Psoas muscle (tissue), 7 donors: ENCODE measurements at regions not wholly inside any gene's neighbourhood (a gene's known extent, or its start where the extent isn't known, plus 50 kb on each side); places are given as distances from the start of the nearest gene placed in this dataset.

Experiments used
- ATAC-seq, 4 donors: fragments of 200-7000 bp; cut with Tn5 transposase; one replicate each; pipeline ENCODE4 v1.9.1; 2020; ENCODE audit warnings: moderate library complexity in 3 of 4, mild to moderate bottlenecking in 2 of 4
- DNase-seq, 2 donors: peaks; one replicate each; pipeline ENCODE4 v3.0.0-alpha.2; 2020
- H3K27ac ChIP-seq: fragments of 200-600 bp; one replicate; pipeline ENCODE4 v1.8.0; 2022
- H3K27me3 ChIP-seq, 3 donors: fragments of 200-600 bp in 1 of 3; one replicate each; pipeline versions ENCODE4 v1.6.1 to v1.8.0; 2013 to 2022; ENCODE audit warnings: low read length in 2 of 3, mild to moderate bottlenecking in 2 of 3, moderate library complexity in 1 of 3; ENCODE audit not compliant: insufficient read depth in 3 of 3
- H3K36me3 ChIP-seq, 2 donors: fragments of 200-600 bp in 1 of 2; one replicate each; pipeline versions ENCODE4 v1.6.1 to v1.8.0; 2013 to 2022; ENCODE audit warnings: low read depth in 1 of 2, mild to moderate bottlenecking in 1 of 2, moderate library complexity in 1 of 2; ENCODE audit not compliant: insufficient read depth in 1 of 2
- H3K4me1 ChIP-seq: fragments of 200-600 bp; one replicate; pipeline ENCODE4 v1.8.0; 2022
- H3K4me3 ChIP-seq: fragments of 200-600 bp; one replicate; pipeline ENCODE4 v1.8.0; 2022; ENCODE audit warnings: mild to moderate bottlenecking
- H3K9me3 ChIP-seq: fragments of 200-600 bp; one replicate; pipeline ENCODE4 v1.8.0; 2022
- CTCF ChIP-seq: fragments of 200-600 bp; IDR thresholded peaks from one replicate; pipeline ENCODE4 v1.8.0; 2022; ENCODE audit warnings: antibody characterized with exemption
- WGBS, 3 donors: extraction: QIAGEN DNeasy Blood & Tissue Kit; methylation state at CpG; one replicate each; pipeline versions ENCODE4 v1.1.6 to v1.1.7; 2013; 5-methylcytosine and 5-hydroxymethylcytosine counted together
- intact Hi-C, 2 donors: fragments of 100-400 bp; cut with DNase I; formaldehyde crosslinking; loops; one replicate each; pipeline versions ENCODE4 v1.11.0 to v1.14.2; 2022
- donor health status: healthy with polysubstance abuse.
- donor health status: DM: no; HTN: no; CAD: no; lungs with moderate emphysema.
- donor health status: Bipolar disorder and iron deficiency.
- donor health status: healthy.
- donor health status: DM: yes; HTN: yes; CAD: no.
- donor health status: DM: no; HTN: no; CAD: no.
- donor health status: DM: yes; HTN: yes; CAD: no.

GRCh38 chr2:239874636-239875356 is 150.3 kb downstream of the NDUFA10 start:
- H3K4me1 ChIP-seq, result no peaks in the 10 kb centered on the region
- no peak overlapping the region for H3K27ac ChIP-seq
- H3K36me3 ChIP-seq, result no peaks in the 10 kb centered on the region
- 82 to 87% (median 85%) methylated on average over 12 of the region's 12 CpGs for WGBS, 3 donors
- no peak for TF ChIP-seq CTCF
- DNase-seq (no peak), ATAC-seq (no peak)
- H3K4me3 ChIP-seq, result no peak overlapping the region
- no peaks in the 10 kb centered on the region for H3K9me3 ChIP-seq
- intact Hi-C loops, result no loop called here
- peaks cover 0 to 12% (median 5%) of the 10 kb centered on the region in 3 donors for H3K27me3 ChIP-seq

DNA sequence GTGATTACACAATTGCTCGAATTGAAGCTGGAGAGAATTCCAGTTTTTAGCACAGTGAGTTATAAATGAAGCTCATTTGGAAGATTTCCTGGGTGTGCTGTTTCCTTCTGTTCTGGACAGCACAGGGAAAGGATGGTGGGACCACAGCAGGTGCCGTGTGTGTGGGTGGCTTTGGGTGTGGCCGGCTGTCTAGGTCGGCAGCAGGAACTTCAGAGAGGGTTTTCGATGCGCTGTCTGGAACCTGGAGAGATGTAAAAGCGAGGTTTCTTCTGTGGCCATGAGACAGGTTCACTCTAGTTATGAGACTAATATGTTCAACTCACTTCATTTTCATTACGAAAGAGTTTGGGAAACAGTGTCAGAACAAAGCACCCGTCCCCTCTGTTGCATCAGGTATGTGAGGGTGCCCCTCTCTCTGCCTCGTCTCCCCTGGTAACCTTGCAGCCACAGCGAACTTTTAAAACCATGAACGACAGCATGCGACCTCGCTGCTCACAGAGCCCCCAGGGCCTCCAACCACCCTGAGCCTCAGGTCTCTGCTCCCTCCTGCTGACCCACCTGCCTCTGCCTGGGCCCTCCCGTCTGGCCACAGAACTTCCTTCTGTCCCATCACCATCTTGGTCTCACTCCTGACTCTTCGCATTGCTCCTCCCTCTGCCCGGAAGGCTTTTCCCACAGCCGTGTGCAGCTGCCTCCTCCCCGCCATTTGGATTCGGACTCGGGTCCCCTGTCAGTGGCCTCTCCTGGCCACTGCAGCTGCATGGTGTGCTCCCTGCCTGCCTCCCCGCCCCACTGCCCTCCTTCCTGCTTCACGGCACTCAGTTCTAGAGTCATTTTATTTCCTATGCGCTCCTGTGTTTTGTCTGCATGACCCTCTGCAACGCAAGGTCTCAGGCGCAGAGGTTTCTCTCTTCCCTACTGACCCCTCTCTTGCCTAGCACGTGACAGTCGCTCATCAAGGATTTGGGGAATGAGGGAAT is 151.2 kb downstream of the NDUFA10 start:
- intact Hi-C loops, result no loop called here
- no peak for TF ChIP-seq CTCF
- Histone ChIP-seq H3K4me3 (no peak overlapping the region), H3K36me3 (no peaks in the 10 kb centered on the region), H3K9me3 (no peaks in the 10 kb centered on the region), H3K4me1 (no peaks in the 10 kb centered on the region), H3K27ac (no peak overlapping the region), H3K27me3 (peaks cover 0 to 12% (median 5%) of the 10 kb centered on the region in 3 donors)
- DNase-seq (no peak), ATAC-seq (no peak)
- WGBS, 3 donors, result 59 to 65% (median 63%) methylated on average over 28 of the region's 28 CpGs

GRCh38 chr2:239871481-239872435 is 153.4 kb downstream of the NDUFA10 start:
- no peak for TF ChIP-seq CTCF
- ATAC-seq (no peak), DNase-seq (no peak)
- Histone ChIP-seq H3K36me3 (no peaks in the 10 kb centered on the region), H3K4me3 (no peak overlapping the region), H3K27ac (no peak overlapping the region), H3K9me3 (no peaks in the 10 kb centered on the region), H3K27me3 (peaks cover 0 to 12% (median 5%) of the 10 kb centered on the region in 3 donors), H3K4me1 (no peaks in the 10 kb centered on the region)
- intact Hi-C loops, result no loop called here
- 70 to 77% (median 74%) methylated on average over 15 of the region's 15 CpGs for WGBS, 3 donors

DNA sequence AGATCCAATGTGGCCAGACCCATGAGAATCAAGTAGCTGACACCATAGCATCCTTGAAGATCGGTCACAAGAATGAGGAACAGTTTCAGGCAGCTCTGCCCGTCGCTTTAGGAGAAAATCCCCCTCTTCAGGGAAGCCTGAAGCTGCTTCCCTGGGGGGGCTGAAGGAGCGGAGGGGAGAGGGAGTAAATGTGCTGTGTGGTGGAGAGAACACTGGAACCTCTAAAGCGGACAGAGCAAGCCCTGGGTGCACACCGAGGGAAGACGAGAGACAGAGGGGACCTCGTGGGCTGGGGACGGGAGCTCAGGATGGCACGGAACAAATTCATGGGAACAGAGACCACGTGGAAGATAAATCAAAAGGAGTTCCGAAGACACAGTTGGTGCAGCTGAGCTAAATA is 154.3 kb downstream of the NDUFA10 start:
- Histone ChIP-seq H3K4me3 (no peak overlapping the region), H3K27ac (no peak overlapping the region), H3K9me3 (no peaks in the 10 kb centered on the region), H3K36me3 (no peaks in the 10 kb centered on the region), H3K4me1 (no peaks in the 10 kb centered on the region), H3K27me3 (peaks cover 0 to 12% (median 5%) of the 10 kb centered on the region in 3 donors)
- TF ChIP-seq CTCF, result no peak
- no peak for ATAC-seq
- 59 to 65% (median 62%) methylated on average over 12 of the region's 12 CpGs for WGBS, 3 donors
- no peak for DNase-seq
- intact Hi-C loops, result no loop called here
